ENCODE measurements at regions not wholly inside any gene's neighbourhood (a gene's known extent, or its start where the extent isn't known, plus 50 kb on each side); places are given as distances from the start of the nearest gene placed in this dataset.

GRCh38 chr11:119505861-119506260, 82.9 kb upstream of the THY1 start:
- TF ChIP-seq CTCF (conservative IDR thresholded peaks at IDR 0.05; ENCODE audit: low read length) (no peak), EZH2phosphoT487 (IDR thresholded peaks at IDR 0.05; ENCODE audit: borderline replicate concordance, low read depth, low read length) (no peak)

All from OCI-LY7 (cell line).